GM19467 (cell line): ENCODE measurements at regions not wholly inside any gene's neighbourhood (a gene's known extent, or its start where the extent isn't known, plus 50 kb on each side); places are given as distances from the start of the nearest gene placed in this dataset.
"Not testable (repeated sequence)": the region's sequence is repeated elsewhere in the genome, so short reads cannot be mapped to it uniquely, and the experiment has no call there.

Source experiments
- ATAC-seq: cut with Tn5 transposase; IDR thresholded peaks from one replicate; pipeline ENCODE4 v1.9.1; 2021; ENCODE audit warnings: mild to moderate bottlenecking, moderate library complexity; ENCODE audit not compliant: unreplicated experiment

DNA sequence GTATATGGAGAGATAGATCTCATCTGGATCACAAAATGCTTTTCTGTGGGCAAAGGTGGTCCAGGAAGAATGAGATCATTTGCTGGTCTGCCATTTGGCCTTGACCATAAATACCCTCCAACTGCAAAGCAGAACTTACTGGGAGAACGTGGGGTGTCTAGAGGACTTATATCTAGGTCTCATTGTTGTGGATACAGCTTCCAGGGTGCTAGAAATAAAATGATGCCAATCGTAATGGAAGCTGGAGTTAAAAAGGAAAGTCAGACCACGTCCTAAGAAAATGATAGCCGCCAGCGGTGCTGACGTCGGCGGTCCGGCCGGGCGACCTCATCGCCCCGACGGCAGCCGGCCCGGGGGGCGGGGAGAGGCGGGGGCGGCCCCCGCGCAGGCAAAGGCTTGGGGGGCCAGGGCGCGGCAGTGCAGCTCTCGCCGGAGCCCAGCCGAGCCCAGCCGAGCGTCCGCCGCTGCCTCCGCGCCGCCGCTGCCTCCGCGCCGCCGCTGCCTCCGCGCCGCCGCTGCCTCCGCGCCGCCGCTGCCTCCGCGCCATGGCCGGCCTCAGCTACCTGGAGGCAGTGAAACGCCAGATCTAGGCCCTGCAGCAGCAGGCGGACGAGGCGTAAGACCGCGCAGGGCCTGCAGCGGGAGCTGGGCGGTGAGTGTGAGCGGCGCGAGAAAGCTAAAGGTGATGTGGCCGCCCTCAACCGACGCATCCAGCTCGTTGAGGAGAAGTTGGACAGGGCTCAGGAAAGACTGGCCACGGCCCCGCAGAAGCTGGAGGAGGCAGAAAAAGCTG lies 89.5 kb downstream of the EOMES start:
- ATAC-seq = peak; percentile 77

DNA sequence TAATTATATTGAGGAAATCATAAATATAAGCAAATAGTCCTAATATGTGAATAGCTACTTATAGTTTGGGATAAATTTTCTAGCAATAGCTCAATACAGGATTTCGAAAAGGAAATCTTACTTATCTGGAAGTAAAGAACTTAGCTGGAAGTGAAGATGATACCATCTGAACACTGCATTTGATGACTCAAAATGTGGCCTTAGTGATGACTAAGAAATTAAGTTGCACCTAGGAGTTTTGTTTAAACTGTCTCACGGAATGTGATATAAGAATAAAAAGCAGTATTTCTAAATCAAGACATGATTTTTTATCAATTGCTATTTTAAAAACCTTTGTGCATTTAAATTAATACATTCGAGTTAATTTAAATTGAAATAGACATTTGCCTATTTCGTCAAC lies 91.2 kb downstream of the EOMES start:
- ATAC-seq = no peak

DNA sequence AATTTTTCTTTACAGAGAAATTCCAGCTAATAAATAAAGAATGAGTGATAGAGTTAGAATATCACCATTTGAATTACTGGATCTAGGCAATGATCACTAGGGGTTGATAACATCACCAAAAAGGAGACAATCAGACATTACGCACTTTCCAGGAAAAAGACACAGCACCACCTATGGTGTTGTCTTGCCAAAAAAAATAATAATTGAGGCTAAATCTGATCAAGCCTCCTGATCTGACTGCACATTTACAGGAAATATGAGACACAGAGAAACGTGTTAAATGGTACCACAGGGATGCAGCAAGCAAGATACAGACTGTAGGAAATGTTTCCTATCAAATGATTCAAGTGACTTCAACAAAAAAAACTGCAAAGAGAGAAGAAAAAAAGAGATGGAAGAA lies 92.8 kb downstream of the EOMES start:
- no peak for ATAC-seq

DNA sequence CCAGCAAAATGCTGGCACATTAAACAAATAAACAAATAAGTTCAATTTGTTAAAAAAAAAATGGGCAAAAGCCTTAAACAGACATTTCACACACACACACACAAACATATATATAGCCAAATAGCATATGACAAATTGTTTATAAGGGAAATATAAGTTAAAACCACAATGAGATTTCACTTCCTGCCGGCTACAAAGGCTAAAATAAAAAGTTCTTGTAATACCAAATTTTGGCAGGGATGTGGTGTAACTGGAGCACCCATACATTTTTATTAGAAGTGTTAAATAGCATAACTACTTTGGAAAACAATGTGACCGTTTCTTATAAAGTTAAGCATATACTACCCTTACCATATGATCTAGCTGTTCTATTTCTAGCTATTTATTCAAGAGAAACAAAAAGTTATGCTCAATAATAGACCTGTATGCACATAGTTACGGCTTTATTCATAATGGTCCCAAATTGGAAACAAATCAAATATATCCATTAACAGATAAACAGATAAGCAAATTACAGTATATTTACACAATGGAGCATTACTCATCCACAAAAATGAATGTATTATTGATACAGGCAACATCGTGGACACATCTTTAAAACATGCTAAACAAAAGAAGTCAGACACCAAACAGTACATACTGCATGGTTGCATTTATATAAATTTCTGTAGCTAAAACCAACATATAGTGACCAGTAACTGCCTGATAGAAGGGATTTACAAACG lies 93.9 kb downstream of the EOMES start:
- no peak for ATAC-seq

DNA sequence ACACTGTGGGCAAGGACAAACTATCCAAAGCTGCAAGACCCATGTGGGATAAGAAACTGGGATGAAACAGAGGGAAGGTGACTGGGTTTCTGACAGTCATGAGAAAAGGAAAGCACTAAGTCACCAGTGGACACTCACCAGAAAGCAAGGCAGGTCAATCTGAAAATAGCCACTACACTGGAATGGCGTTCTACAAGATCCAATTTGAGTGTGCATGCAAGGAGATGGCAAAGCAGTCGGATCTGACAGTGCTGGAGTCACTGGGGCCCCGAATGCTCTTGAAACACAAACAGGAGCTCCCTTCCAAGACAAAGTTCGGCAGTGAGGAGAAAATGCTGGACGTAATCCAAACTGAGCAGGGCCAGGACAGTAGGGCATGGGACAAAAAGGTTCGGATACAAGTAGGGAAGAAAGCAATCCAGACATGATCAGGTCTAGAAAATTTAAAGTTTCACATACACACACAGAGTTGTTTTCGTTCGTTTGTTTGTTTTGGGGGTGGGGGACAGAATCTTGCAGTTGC lies 95.5 kb downstream of the EOMES start:
- no peak for ATAC-seq

DNA sequence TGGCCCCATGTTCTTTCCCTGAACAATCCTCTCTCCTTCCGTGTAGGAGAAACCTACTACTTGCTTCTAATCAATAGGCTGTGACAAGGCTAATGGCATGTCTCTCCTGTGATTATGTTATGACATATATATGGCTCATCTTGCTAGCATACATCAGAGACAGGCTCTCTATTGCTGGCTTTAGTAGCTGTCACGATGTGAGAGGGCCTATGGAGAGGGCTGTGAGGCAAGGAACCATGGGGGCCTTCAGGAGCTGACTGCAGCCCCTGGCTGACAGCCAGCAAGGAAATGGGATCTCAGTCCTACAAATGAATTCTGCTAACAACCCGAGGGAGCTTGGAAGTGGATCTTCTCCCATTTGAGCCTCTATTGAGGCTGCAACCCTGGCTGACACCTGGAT lies 96.3 kb downstream of the EOMES start:
- ATAC-seq = no peak

DNA sequence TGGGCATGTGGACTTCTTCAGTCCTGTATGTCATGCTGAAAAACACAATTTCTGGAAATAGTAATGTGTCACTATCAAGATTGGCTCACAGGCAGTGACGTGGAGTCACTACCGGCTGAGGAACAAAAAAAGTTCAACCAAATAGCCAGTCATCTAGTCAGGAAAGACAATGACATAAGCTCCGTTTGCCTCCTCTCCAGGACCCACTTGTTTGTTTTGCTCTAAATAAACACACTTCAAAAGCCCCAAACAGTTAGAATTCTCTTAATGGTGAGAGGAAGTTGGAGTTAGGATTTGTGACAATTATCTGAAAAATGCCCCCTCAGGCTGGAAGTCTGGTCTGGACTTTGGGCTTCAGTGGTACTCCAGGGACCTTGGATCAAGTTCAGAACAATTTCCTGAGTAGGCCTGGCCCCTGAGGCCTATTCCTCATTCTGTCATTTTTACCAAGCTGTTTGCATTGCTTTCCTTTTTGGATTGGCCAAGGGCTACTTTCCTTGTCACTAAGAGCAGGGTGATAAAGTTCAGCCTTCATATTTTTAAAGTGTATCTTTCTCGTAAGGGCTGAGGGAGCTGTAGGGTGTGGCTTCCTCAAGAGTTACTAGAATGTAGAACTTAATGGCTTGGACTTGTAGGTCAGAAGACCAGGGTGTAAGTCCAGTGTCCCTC lies 98.9 kb downstream of the EOMES start:
- ATAC-seq = no peak

DNA sequence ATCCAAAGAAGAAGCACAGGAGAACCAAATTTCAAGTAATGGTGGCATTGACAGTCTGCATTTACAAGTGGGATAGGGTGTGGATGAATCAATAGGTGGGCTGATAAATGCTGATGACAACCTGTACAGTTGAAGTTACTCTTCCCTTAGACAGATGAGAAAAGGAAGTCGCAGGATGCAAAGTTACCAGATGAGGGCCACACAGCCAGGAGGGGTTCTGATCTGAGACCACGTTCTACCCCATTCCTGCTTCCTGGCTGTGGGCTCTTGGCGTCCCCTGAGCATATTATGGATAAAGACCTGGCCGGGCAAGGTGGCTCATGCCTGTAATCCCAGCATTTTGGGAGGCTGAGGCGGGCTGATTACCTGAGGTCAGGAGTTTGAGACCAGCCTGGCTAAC lies 104.6 kb downstream of the EOMES start:
- ATAC-seq = no peak

DNA sequence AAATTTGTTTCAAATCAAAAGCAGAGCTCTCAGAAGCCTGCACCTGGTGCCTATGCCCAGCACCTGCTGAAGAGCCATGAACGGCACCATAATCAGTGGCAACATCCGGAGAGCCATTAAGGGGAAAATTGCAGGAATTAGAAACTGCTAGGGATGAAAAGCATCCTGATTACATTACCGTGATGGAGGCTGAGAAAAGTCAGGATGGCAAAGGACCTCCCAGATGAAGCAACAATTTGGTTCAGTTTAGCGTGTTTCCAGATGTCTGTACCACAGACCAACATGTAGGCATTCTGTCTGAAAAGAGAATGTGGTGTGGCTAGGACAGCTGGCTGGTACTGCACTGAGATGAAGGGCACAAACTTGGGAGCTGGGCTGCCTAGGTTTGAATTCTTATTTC lies 106.1 kb downstream of the EOMES start:
- no peak for ATAC-seq

DNA sequence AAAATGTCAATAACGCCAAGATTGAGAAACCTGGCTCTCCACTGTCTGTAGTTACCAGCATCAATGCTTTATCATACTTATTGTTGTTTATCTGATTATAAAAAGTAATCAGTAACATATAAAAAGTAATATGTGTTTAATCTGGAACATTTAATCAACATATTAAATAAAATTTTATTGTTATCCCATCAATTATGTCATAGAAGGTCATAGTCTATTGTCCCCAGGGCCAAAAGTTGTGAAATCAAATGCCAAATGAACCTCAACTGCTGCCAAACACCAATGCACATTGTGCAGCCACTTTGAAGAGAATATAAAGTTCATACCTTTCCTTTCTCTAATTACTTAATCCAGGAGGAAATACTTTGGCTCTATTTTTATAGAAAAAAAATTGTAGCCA lies 106.6 kb downstream of the EOMES start:
- no peak for ATAC-seq

DNA sequence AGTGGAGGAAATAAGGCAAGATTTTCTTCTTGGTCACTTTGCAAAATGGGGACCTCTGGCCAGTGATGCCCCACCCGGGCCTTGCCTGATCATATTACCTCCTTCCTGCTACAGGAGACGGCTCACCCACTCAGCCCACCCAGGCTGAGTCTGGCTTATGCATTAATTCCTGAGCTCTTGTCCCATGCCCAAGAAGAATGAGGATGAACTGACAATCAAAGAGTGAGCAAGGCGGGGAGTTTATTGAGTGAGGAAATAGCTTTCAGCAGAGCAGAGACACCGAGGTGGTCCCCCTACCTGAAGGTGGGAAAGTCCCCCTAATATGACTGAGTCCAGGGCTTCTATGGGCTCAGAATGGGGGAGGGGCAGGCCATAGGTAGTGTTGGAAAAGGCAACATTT lies 107.5 kb downstream of the EOMES start:
- ATAC-seq = no peak

DNA sequence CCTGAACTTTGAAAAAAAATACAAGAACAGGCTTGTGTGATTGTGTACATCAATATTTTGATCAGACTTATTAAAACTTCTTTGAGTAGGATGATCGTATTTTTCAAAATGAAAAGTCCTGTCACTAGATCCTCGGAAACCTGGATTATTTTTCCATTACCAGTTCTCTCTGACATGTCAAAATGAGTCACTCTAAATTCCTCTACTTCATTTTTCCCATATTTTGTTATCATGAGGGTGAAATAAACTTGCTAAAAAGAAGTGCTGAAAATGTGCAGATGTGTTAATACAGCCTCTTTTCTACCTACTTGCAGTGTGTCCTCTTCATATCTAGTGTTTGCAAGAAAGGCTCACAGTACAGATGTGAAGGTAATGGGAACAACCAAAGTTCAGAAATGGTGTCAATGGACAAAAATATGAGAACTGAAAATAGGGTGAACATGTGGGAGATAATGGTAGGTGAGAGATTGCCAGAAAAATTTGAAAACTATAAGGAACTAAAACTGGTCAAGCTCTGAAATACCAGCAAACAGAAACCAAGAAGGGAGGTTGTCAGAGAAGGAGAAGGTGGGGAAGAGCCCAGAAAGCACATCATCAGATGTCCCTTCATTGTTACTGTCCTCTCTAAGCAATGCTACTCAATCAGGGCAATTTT lies 108.2 kb downstream of the EOMES start:
- no peak for ATAC-seq

DNA sequence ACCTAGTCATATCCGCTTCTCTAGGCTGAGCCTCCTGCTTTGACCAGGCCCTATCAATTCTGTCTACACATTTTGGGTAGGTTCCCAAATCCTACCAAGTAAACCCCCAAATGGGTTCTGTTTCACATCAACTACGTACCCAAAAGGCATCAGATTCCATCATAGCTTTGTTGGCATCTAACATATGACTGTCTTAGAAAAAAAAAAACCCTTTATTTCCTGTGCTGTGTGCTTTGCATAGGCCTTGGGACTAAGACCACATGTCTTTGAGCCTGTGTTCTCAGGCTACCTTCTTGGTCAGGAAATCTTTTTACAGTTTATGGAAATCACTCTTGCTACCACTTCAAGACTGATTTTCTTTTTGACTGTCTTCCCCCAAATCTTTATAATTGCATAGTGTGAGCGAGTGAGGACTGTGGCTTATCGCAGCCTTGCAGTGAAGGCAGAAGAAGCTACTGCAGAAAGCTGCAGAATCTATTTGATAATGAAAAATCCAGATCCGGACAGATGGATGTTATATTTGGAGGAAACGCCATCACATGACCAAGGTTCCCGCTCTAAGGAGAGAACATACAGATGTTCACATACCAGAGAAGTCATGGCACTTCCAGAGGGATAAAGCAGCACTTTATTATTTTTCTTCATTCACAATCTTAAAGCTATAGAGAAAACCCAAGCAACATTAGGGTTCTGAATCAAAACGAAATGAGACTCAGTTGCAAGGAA lies 111.2 kb downstream of the EOMES start:
- ATAC-seq = no peak

DNA sequence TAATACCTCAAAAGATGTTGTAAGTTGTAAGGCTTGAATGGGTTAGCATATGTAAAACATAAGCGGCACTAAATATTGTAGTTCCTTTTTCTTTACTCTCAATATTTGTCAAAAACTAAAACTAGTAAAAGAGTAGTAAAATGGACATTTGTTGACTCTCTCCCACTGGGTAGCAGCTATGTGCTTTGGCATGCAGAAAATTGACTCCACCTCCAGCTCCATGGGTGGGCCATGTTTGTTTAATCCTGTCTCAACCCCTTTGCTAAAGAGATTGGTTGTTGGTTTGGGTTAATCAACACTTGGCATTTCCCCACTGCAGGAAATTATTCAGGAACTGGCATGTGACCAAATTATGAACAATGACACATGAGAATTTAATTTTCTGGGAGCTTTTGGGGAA lies 114.8 kb downstream of the EOMES start:
- ATAC-seq = no peak

DNA sequence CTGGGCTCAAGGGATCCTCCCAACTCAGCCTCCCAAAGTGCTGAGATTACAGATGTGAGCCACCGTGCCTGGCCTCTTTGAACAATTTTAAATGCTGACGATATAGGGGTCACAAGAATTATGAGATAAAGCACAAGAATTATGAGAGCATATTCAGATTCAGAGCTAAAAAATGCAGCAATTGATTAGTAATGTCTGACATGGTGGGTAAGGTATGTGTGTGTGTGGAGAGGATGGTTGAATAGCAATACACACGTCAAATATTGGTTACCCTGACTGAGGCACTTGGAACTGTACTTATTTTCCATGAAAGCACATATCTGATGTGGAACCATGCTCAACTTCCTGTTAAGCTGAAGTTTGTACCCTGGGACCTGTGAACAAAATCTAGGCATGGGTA lies 115.6 kb downstream of the EOMES start:
- ATAC-seq = no peak

DNA sequence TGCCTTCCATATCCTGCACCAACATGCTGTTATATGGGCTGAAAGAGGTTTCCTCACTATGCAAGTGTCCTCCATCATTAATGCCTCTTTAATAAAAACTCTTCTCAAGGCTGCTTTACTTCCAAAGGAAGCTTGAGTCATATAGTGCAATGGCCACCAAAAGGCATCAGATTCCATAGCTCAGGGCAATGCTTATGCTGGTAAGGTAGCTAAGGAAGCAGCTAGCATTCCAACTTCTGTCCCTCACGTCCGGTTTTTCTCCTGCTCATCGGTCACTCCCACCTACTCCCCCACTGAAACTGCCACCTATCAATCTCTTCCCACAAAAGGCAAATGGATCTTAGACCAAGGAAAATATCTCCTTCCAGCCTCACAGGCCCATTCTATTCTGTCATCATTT lies 117.1 kb upstream of the SLC4A7 start:
- not testable (repeated sequence) for ATAC-seq

DNA sequence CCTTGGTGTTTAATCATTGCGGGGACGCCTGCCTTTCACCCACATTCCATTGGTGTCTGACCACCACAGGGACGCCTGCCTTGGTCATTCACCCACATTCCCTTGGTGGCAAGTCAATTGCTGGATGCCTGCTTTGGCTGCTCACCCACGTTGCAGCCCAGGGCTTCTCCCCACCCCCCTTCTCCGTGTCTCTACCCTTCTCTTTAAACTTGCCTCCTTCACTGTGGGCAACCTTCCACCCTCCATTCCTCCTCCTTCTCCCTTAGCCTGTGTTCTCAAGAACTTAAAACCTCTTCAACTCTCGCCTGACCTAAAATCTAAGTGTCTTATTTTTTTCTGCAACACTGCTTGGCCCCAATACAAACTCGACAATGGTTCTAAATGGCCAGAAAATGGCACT lies 115.6 kb upstream of the SLC4A7 start:
- not testable (repeated sequence) for ATAC-seq

DNA sequence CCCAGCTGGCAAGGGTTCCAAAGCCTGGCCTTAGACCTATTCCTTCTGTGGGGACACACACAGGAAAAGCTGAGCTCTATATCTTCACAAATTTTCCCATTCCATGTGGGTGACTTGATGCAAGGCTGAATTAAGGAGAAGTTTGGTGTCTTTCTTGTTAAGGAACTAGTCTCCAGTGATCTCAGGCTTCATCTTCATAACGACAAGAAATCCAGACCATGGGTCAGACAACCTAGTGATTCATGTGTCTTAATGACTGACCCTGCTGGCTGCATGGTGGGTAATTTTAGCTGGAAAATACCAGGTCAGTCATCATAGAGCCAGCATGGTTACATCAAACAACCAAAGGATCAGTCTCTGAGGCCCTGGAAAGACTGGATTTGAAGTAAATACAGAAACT lies 112.7 kb upstream of the SLC4A7 start:
- no peak for ATAC-seq

DNA sequence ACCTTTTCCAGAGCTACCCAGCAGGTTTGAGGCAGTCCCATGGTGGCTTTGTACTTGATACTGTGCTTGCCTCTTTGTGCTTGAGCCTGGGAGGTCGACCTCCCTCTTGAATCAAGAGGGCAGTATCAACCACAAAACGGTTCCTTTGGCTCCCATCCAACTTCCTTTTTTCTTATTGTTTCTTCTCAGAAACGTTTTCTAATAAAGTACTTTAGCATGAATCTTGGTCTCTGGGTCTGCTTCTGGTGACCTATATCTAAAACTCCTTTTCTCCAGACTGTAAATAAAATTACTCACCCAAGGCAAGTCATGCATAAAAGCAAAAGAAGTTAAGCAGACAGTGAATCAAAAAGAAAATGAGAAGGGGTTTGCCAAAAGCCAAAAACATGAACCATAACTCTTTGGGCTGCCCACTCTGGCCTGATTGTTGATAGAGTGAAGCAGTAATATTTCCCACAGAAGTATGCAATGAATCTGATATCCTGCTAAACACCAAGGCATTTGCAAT lies 112.2 kb upstream of the SLC4A7 start:
- no peak for ATAC-seq

DNA sequence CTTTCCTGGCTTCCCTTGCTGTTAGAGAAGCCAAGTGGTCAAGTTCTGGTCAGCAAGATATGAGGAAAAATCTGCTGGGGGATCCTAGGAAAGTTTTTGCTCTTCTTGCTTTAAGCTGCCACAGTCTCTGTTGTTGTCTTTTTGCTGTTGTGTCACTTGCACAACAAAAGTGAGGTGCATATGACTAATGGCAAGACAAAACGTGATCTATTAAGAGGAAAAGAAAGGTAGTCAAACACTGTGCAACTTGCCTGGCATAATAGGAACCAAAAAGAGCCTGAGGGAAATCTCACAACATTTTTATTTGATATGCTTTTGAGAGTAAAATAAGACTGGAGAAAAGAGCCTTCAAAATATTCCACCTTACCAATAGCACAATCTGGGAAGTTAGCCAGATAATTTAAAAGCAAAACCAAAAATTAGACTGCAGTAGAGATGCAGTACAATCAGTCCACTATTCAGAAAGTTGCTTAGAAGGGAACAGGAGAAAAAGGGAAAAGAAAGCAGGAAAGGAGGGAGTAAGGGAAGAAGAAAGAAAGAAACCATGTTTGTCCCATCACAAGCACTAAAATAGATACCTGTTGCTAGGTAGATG lies 110.0 kb upstream of the SLC4A7 start:
- no peak for ATAC-seq
